ENCODE measurements at regions not wholly inside any gene's neighbourhood (a gene's known extent, or its start where the extent isn't known, plus 50 kb on each side); places are given as distances from the start of the nearest gene placed in this dataset.
"Not testable (repeated sequence)": the region's sequence is repeated elsewhere in the genome, so short reads cannot be mapped to it uniquely, and the experiment has no call there.

DNA sequence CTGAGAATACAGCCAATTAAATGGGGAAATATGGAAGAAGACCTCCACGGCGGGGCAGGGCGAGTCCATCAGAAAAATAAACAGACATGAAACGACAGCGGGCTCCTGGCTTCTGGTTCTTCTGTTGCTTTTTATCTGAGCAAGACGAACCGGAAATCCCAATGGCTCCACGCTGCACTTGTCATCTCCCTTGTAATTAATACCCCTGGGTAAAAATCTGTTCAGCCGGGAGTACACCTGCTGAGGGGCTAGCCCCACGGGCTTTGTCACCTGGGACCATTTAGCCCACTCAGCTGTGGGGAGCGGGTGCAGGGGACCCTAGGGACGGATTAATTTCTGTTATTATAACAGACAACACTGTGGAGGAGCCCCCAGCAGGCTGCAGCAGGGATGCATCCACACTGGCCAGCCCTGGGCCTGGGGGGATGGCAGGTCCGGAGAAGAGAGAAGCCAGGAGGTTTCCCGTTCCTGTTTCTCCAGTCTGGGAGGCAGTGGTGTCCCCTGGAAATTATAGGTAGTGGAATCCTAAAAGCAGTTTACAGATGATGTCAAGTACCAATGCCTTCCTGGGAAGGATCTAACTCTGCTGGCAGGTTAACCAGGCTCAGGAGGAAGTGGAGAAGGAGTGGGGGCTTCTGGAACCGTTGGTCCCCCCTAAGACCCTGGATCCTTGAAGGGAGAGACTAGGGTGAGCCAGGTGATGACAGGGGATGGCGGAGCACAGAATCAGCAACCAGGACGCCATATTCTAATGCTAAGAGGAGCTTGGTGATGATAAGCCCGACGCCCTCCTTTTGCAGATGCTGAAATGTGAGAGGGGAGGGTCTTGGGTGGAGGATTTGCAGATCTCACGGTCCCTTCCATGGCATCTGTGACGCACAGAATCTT lies 566.1 kb downstream of the PTPRU start:
- H3K4me1 ChIP-seq (ENCODE audit: control insufficient read depth, insufficient read depth, low read length, poor library complexity, severe bottlenecking) = no peaks in the 10 kb centered on the region
- 86 to 94% methylated on average over 16 to 18 of the region's 21 CpGs for WGBS, 2 experiments (ENCODE audit: insufficient coverage in 2 of 2)

DNA sequence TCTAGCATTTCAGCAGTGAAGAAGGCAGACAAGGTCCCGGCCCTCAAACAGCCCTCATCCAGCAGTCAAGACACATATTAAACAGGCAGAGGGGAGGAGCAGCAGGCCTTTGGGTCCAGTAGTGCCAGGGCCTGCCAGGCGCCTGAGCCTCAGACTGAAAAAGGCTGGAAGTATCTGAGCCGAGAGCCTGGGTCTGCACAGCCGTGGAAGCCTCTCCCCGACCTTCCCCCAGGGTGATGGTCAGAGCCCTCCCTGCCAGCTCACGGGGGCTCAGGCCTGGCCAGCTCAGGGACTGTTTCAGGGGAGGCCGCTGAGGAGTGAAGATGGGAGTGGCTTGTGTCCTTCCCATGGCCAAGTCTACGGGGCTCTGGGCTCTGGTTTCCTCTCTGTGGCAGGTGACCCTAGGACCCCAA lies 565.2 kb downstream of the PTPRU start:
- 74 to 84% methylated on average over 5 to 6 of the region's 8 CpGs for WGBS, 2 experiments (ENCODE audit: insufficient coverage in 2 of 2)
- Histone ChIP-seq H3K9me3 (ENCODE audit: control insufficient read depth, low read length) (no peaks in the 10 kb centered on the region), H3K36me3 (ENCODE audit: control insufficient read depth, insufficient read depth, low read length) (no peaks in the 10 kb centered on the region), H3K4me1 (ENCODE audit: control insufficient read depth, insufficient read depth, low read length, poor library complexity, severe bottlenecking) (no peaks in the 10 kb centered on the region), H3K4me3 (ENCODE audit: extremely low read depth, insufficient read depth, low read length, poor library complexity, severe bottlenecking) (no peak overlapping the region), H3K27ac (ENCODE audit: low read depth, low read length, severe bottlenecking) (no peak overlapping the region)

More for the DNA sequence above, 566.1 kb downstream of the PTPRU start:
- Histone ChIP-seq H3K4me3 (ENCODE audit: extremely low read depth, insufficient read depth, low read length, poor library complexity, severe bottlenecking) (no peak overlapping the region), H3K27ac (ENCODE audit: low read depth, low read length, severe bottlenecking) (no peak overlapping the region), H3K9me3 (ENCODE audit: control insufficient read depth, low read length) (no peaks in the 10 kb centered on the region), H3K36me3 (ENCODE audit: control insufficient read depth, insufficient read depth, low read length) (no peaks in the 10 kb centered on the region)

DNA sequence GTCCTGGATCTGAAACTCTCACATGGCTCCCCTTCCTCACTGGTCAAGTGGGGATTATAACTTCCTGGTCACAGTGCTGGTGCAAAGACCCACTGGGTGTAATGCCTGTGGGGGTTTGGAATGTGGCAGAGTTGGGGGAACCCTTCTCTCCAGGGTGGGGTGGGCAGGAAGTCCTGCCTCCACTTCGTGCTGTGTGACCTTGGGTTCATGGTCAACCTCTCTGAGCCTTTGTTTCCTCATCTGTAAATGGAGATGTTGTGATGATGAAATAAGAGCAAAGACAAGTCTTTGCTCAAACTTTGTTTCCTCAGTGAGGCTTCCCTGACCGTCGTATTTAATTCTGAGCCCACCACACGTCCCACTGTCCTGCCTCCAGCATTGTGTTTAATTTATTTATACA lies 564.7 kb downstream of the PTPRU start:
- Histone ChIP-seq H3K4me3 (ENCODE audit: extremely low read depth, insufficient read depth, low read length, poor library complexity, severe bottlenecking) (no peak overlapping the region), H3K9me3 (ENCODE audit: control insufficient read depth, low read length) (peaks cover 5% of the 10 kb centered on the region), H3K36me3 (ENCODE audit: control insufficient read depth, insufficient read depth, low read length) (no peaks in the 10 kb centered on the region), H3K27ac (ENCODE audit: low read depth, low read length, severe bottlenecking) (no peak overlapping the region), H3K4me1 (ENCODE audit: control insufficient read depth, insufficient read depth, low read length, poor library complexity, severe bottlenecking) (no peaks in the 10 kb centered on the region)
- 100% methylated on average over 1 of the region's 4 CpGs; no CpG with 5 or more reads in 1 of the 2 experiments for WGBS, 2 experiments (ENCODE audit: insufficient coverage in 2 of 2)

- H3K9me3 ChIP-seq (ENCODE audit: control insufficient read depth, low read length) = peaks cover 8% of the 10 kb centered on the region
- H3K4me3 ChIP-seq (ENCODE audit: extremely low read depth, insufficient read depth, low read length, poor library complexity, severe bottlenecking) = no peak overlapping the region
- H3K27ac ChIP-seq (ENCODE audit: low read depth, low read length, severe bottlenecking) = no peak overlapping the region
- no peaks in the 10 kb centered on the region for H3K4me1 ChIP-seq (ENCODE audit: control insufficient read depth, insufficient read depth, low read length, poor library complexity, severe bottlenecking)
- WGBS, 2 experiments (ENCODE audit: insufficient coverage in 2 of 2) = 94 to 100% methylated on average over 2 to 5 of the region's 6 CpGs
- H3K36me3 ChIP-seq (ENCODE audit: control insufficient read depth, insufficient read depth, low read length) = no peaks in the 10 kb centered on the region
These were observed 564.2 kb downstream of the PTPRU start for GRCh38 chr1:29800522-29800956.

DNA sequence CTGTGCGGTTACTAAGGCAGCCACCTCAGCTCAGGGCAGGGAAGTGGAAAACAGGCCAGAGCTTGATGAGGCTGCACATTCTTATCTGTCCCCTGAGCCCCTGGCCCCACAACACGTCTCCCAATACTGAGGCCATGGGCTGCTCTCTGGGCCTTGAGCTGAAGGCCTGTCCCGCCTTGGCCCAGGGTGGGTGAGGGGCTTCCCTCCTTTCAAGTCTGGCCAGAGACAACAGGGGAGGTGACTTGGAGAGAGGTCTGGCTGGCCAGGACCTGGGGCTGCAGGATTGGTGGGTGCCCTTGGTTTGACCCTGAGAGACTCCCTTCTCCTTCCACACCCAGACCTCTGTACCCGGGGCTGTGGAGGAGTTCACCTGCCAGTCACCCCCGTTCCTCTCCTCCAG lies 563.8 kb downstream of the PTPRU start:
- Histone ChIP-seq H3K27ac (ENCODE audit: low read depth, low read length, severe bottlenecking) (no peak overlapping the region), H3K9me3 (ENCODE audit: control insufficient read depth, low read length) (peaks cover 8% of the 10 kb centered on the region), H3K4me3 (ENCODE audit: extremely low read depth, insufficient read depth, low read length, poor library complexity, severe bottlenecking) (no peak overlapping the region), H3K36me3 (ENCODE audit: control insufficient read depth, insufficient read depth, low read length) (no peaks in the 10 kb centered on the region), H3K4me1 (ENCODE audit: control insufficient read depth, insufficient read depth, low read length, poor library complexity, severe bottlenecking) (no peaks in the 10 kb centered on the region)
- WGBS, 2 experiments (ENCODE audit: insufficient coverage in 2 of 2) = 86 to 89% methylated on average over 3 of the region's 5 CpGs

GRCh38 chr1:29798699-29799566 lies 562.6 kb downstream of the PTPRU start:
- H3K36me3 ChIP-seq (ENCODE audit: control insufficient read depth, insufficient read depth, low read length) = no peaks in the 10 kb centered on the region
- no peak overlapping the region for H3K4me3 ChIP-seq (ENCODE audit: extremely low read depth, insufficient read depth, low read length, poor library complexity, severe bottlenecking)
- WGBS, 2 experiments (ENCODE audit: insufficient coverage in 2 of 2) = 92 to 94% methylated on average over 9 to 11 of the region's 13 CpGs
- no peak overlapping the region for H3K27ac ChIP-seq (ENCODE audit: low read depth, low read length, severe bottlenecking)
- no peaks in the 10 kb centered on the region for H3K4me1 ChIP-seq (ENCODE audit: control insufficient read depth, insufficient read depth, low read length, poor library complexity, severe bottlenecking)
- peaks cover 8% of the 10 kb centered on the region for H3K9me3 ChIP-seq (ENCODE audit: control insufficient read depth, low read length)

GRCh38 chr1:29797125-29797524 lies 560.8 kb downstream of the PTPRU start:
- H3K4me1 ChIP-seq (ENCODE audit: control insufficient read depth, insufficient read depth, low read length, poor library complexity, severe bottlenecking); H3K27ac ChIP-seq (ENCODE audit: low read depth, low read length, severe bottlenecking); H3K4me3 ChIP-seq (ENCODE audit: extremely low read depth, insufficient read depth, low read length, poor library complexity, severe bottlenecking); H3K9me3 ChIP-seq (ENCODE audit: control insufficient read depth, low read length); H3K36me3 ChIP-seq (ENCODE audit: control insufficient read depth, insufficient read depth, low read length): not testable (repeated sequence)
- WGBS, 2 experiments (ENCODE audit: insufficient coverage in 2 of 2) = 83% methylated on average over 1 of the region's 1 CpG; no CpG with 5 or more reads in 1 of the 2 experiments

GRCh38 chr1:29795965-29796364 lies 559.6 kb downstream of the PTPRU start:
- not testable (repeated sequence) for H3K4me3 ChIP-seq (ENCODE audit: extremely low read depth, insufficient read depth, low read length, poor library complexity, severe bottlenecking); H3K9me3 ChIP-seq (ENCODE audit: control insufficient read depth, low read length); H3K4me1 ChIP-seq (ENCODE audit: control insufficient read depth, insufficient read depth, low read length, poor library complexity, severe bottlenecking); H3K27ac ChIP-seq (ENCODE audit: low read depth, low read length, severe bottlenecking); H3K36me3 ChIP-seq (ENCODE audit: control insufficient read depth, insufficient read depth, low read length)
- WGBS, 2 experiments (ENCODE audit: insufficient coverage in 2 of 2) = 100% methylated on average over 2 of the region's 2 CpGs; no CpG with 5 or more reads in 1 of the 2 experiments

- WGBS, 2 experiments (ENCODE audit: insufficient coverage in 2 of 2) = 83 to 84% methylated on average over 5 to 6 of the region's 8 CpGs
- H3K36me3 ChIP-seq (ENCODE audit: control insufficient read depth, insufficient read depth, low read length) = no peaks in the 10 kb centered on the region
- no peaks in the 10 kb centered on the region for H3K4me1 ChIP-seq (ENCODE audit: control insufficient read depth, insufficient read depth, low read length, poor library complexity, severe bottlenecking)
- H3K4me3 ChIP-seq (ENCODE audit: extremely low read depth, insufficient read depth, low read length, poor library complexity, severe bottlenecking) = no peak overlapping the region
- peak overlapping the region; percentile 49 for H3K27ac ChIP-seq (ENCODE audit: low read depth, low read length, severe bottlenecking)
- peaks cover 8% of the 10 kb centered on the region for H3K9me3 ChIP-seq (ENCODE audit: control insufficient read depth, low read length)
These were observed 557.5 kb downstream of the PTPRU start for GRCh38 chr1:29793653-29794348.

DNA sequence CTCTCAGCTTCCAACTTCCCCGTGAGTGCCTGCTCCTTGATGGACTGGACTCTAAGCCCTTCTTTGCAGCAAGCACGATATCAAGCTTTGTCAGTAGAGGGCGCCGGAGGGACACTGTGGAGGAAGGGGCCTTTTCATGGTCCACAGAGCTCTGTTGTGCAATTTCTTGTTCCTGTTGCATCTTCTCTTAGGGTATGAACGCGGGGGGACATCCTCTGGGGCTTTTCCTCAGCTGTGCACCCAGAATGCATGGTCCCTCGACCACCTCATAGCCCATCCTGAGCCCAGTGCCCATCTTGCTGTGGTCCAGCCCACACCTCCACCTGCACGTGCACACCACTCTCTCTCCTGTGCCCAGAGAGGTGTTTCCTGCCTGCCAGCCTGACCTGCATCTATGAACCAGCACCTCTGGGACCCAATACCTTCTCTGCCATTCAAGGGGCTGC lies 556.8 kb downstream of the PTPRU start:
- 0 to 4% methylated on average over 1 to 7 of the region's 8 CpGs for WGBS, 2 experiments (ENCODE audit: insufficient coverage in 2 of 2)
- no peaks in the 10 kb centered on the region for H3K4me1 ChIP-seq (ENCODE audit: control insufficient read depth, insufficient read depth, low read length, poor library complexity, severe bottlenecking)
- H3K4me3 ChIP-seq (ENCODE audit: extremely low read depth, insufficient read depth, low read length, poor library complexity, severe bottlenecking) = no peak overlapping the region
- H3K36me3 ChIP-seq (ENCODE audit: control insufficient read depth, insufficient read depth, low read length) = no peaks in the 10 kb centered on the region
- peaks cover 8% of the 10 kb centered on the region for H3K9me3 ChIP-seq (ENCODE audit: control insufficient read depth, low read length)
- H3K27ac ChIP-seq (ENCODE audit: low read depth, low read length, severe bottlenecking) = peak overlapping the region; percentile 49

All from mesodermal cell (in vitro differentiated cells).